HEK293T (cell line): ENCODE measurements at regions not wholly inside any gene's neighbourhood (a gene's known extent, or its start where the extent isn't known, plus 50 kb on each side); places are given as distances from the start of the nearest gene placed in this dataset.

Source experiments
- CTCF ChIA-PET: fragments of 350-600 bp; formaldehyde crosslinking; extraction: SDS; loops from one replicate; lab custom pipeline; 2021; ENCODE audit warnings: antibody characterized with exemption, inconsistent platforms; lab: Yijun Ruan, JAX
- POLR2A ChIA-PET: fragments of 350-600 bp; formaldehyde crosslinking; extraction: SDS; loops from one replicate; lab custom pipeline; 2020; ENCODE audit warnings: antibody characterized with exemption, inconsistent platforms; lab: Yijun Ruan, JAX
- DNase-seq: peaks from one replicate; pipeline ENCODE4 v3.0.0; 2012; ENCODE audit warnings: mixed read lengths; ENCODE audit errors: extremely low spot score
- ARNT ChIP-seq: fragments of 450-650 bp; IDR thresholded peaks from 2 replicates; pipeline ENCODE4 v1.6.1; 2017; ENCODE audit warnings: mild to moderate bottlenecking
- BHLHE40 ChIP-seq: fragments of 450-650 bp; IDR thresholded peaks from 2 replicates; pipeline ENCODE4 v1.6.1; 2016; ENCODE audit warnings: mild to moderate bottlenecking, moderate library complexity, borderline replicate concordance
- CTBP1 ChIP-seq: fragments of 450-650 bp; IDR thresholded peaks from 2 replicates; pipeline ENCODE4 v1.6.1; 2016; ENCODE audit warnings: borderline replicate concordance
- ELF4 ChIP-seq: fragments of 450-650 bp; IDR thresholded peaks from 2 replicates; pipeline ENCODE4 v1.6.1; 2017; ENCODE audit warnings: antibody characterized with exemption
- FOXA1 ChIP-seq: fragments of 450-650 bp; IDR thresholded peaks from 2 replicates; pipeline ENCODE4 v1.6.1; 2016; ENCODE audit warnings: mild to moderate bottlenecking
- FOXK2 ChIP-seq: fragments of 450-650 bp; IDR thresholded peaks from 2 replicates; pipeline ENCODE4 v1.6.1; 2016; ENCODE audit warnings: mild to moderate bottlenecking
- FOXM1 ChIP-seq: fragments of 450-650 bp; IDR thresholded peaks from 2 replicates; pipeline ENCODE4 v1.6.1; 2017; ENCODE audit warnings: mild to moderate bottlenecking, borderline replicate concordance
- HDGF ChIP-seq: fragments of 450-650 bp; IDR thresholded peaks from 2 replicates; pipeline ENCODE4 v1.6.1; 2017; ENCODE audit warnings: antibody characterized with exemption, borderline replicate concordance
- L3MBTL2 ChIP-seq: fragments of 450-650 bp; conservative IDR thresholded peaks from 2 replicates; pipeline ENCODE4 v1.6.1; 2016; ENCODE audit warnings: mild to moderate bottlenecking
- LEF1 ChIP-seq: fragments of 450-650 bp; IDR thresholded peaks from 2 replicates; pipeline ENCODE4 v1.6.1; 2017; ENCODE audit warnings: mild to moderate bottlenecking, borderline replicate concordance
- NFRKB ChIP-seq: fragments of 450-650 bp; IDR thresholded peaks from 2 replicates; pipeline ENCODE4 v1.6.1; 2016; ENCODE audit warnings: mild to moderate bottlenecking, moderate library complexity
- PKNOX1 ChIP-seq: fragments of 450-650 bp; IDR thresholded peaks from 2 replicates; pipeline ENCODE4 v1.6.1; 2016
- SP1 ChIP-seq: fragments of 450-650 bp; IDR thresholded peaks from 2 replicates; pipeline ENCODE4 v1.6.1; 2017
- SUZ12 ChIP-seq: fragments of 450-650 bp; IDR thresholded peaks from 2 replicates; pipeline ENCODE4 v1.6.1; 2016; ENCODE audit warnings: mild to moderate bottlenecking
- TARDBP ChIP-seq: fragments of 450-650 bp; IDR thresholded peaks from 2 replicates; pipeline ENCODE4 v1.6.1; 2016
- ZNF384 ChIP-seq: fragments of 450-650 bp; IDR thresholded peaks from 2 replicates; pipeline ENCODE4 v1.6.1; 2016

- TF ChIP-seq NFRKB (no peak), PKNOX1 (no peak), FOXK2 (no peak), SP1 (no peak), ZNF384 (no peak), TARDBP (no peak), FOXA1 (no peak), ARNT (no peak), LEF1 (no peak), SUZ12 (no peak), CTBP1 (no peak), ELF4 (no peak), FOXM1 (no peak), BHLHE40 (no peak), HDGF (no peak), L3MBTL2 (no peak)
- DNase-seq: no peak
- POLR2A ChIA-PET: no interaction called here
- CTCF ChIA-PET: no interaction called here
Measured at GRCh38 chr11:121763526-121763925, 310.8 kb upstream of the SORL1-AS1 start.

- no peak for DNase-seq
- POLR2A ChIA-PET: no interaction called here
- TF ChIP-seq HDGF (no peak), TARDBP (no peak), NFRKB (no peak)
- CTCF ChIA-PET: no interaction called here
Measured at GRCh38 chr11:121762820-121763219, 310.1 kb upstream of the SORL1-AS1 start.

- no peak for DNase-seq
- CTCF ChIA-PET: no interaction called here
- no peak for TF ChIP-seq PKNOX1
- POLR2A ChIA-PET: no interaction called here
Measured at GRCh38 chr11:121761186-121761585, 308.4 kb upstream of the SORL1-AS1 start.

- ChIA-PET CTCF (no interaction called here), POLR2A (no interaction called here)
- no peak for TF ChIP-seq SP1
- no peak for TF ChIP-seq TARDBP
- no peak for TF ChIP-seq ZNF384
- TF ChIP-seq ELF4: no peak
- TF ChIP-seq BHLHE40: no peak
- no peak for TF ChIP-seq NFRKB
- no peak for TF ChIP-seq FOXM1
- no peak for TF ChIP-seq SUZ12
- no peak for TF ChIP-seq L3MBTL2
- no peak for TF ChIP-seq PKNOX1
- TF ChIP-seq CTBP1: no peak
- no peak for TF ChIP-seq FOXK2
- no peak for TF ChIP-seq ARNT
- TF ChIP-seq LEF1: no peak
- no peak for TF ChIP-seq HDGF
- TF ChIP-seq FOXA1: no peak
- no peak for DNase-seq
Measured at GRCh38 chr11:121757480-121758125, 304.8 kb upstream of the SORL1-AS1 start.

- ChIA-PET POLR2A (no interaction called here), CTCF (no interaction called here)
- DNase-seq: no peak
- TF ChIP-seq ARNT (no peak), PKNOX1 (no peak), TARDBP (no peak), LEF1 (no peak), FOXA1 (no peak), FOXM1 (no peak), CTBP1 (no peak), L3MBTL2 (no peak), SP1 (no peak), FOXK2 (no peak), HDGF (no peak), SUZ12 (no peak), ELF4 (no peak)
Measured at GRCh38 chr11:121755906-121756305, 303.1 kb upstream of the SORL1-AS1 start.

- no peak for TF ChIP-seq ZNF384
- TF ChIP-seq FOXK2: no peak
- TF ChIP-seq LEF1: no peak
- TF ChIP-seq FOXA1: no peak
- no peak for TF ChIP-seq ARNT
- TF ChIP-seq ELF4: no peak
- no peak for TF ChIP-seq TARDBP
- no peak for TF ChIP-seq L3MBTL2
- TF ChIP-seq BHLHE40: no peak
- no peak for TF ChIP-seq SP1
- ChIA-PET POLR2A (no interaction called here), CTCF (no interaction called here)
- no peak for DNase-seq
Measured at GRCh38 chr11:121755191-121755590, 302.4 kb upstream of the SORL1-AS1 start.
